ENCODE measurements at regions not wholly inside any gene's neighbourhood (a gene's known extent, or its start where the extent isn't known, plus 50 kb on each side); places are given as distances from the start of the nearest gene placed in this dataset.

- H3K4me1 ChIP-seq (ENCODE audit: control insufficient read depth, insufficient read depth, low read length), result no peaks in the 10 kb centered on the region
- ChIA-PET POLR2A (interaction anchor here (0.6 kb wide), 1 partner anchor 55 kb away, joined by 4 read pairs; no protein-coding TSS in a partner anchor), CTCF (interaction anchor here (0.5 kb wide), 1 partner anchor 349 kb away, joined by 3 read pairs; no protein-coding TSS in a partner anchor)
- no peak for TF ChIP-seq ZNF626 (tag by site-specific recombination; IDR thresholded peaks at IDR 0.05)
- no peak for TF ChIP-seq YY1 (tag by site-specific recombination; IDR thresholded peaks at IDR 0.05)
- TF ChIP-seq IKZF3 (tag by site-specific recombination; IDR thresholded peaks at IDR 0.05), result no peak
- TF ChIP-seq ZBTB21 (tag by site-specific recombination; IDR thresholded peaks at IDR 0.05), result no peak
- TF ChIP-seq ZNF132 (tag by site-specific recombination; IDR thresholded peaks at IDR 0.05; ENCODE audit: borderline replicate concordance), result no peak
- no peak for TF ChIP-seq ZNF169 (tag by site-specific recombination; IDR thresholded peaks at IDR 0.05)
- H3K27ac ChIP-seq (ENCODE audit: extremely low read depth, low read depth, low read length), result no peak overlapping the region
- H3K4me3 ChIP-seq (ENCODE audit: low read depth, low read length), result no peak overlapping the region
- H3K36me3 ChIP-seq (ENCODE audit: control insufficient read depth in 2 of 2, insufficient read depth in 1 of 2, low read length in 2 of 2), result no peaks in the 10 kb centered on the region
- H3K9me3 ChIP-seq (ENCODE audit: control insufficient read depth, insufficient read depth, low read depth, low read length), result no peaks in the 10 kb centered on the region
Observed at GRCh38 chr5:6309949-6310348, 68.4 kb downstream of the MED10 start.

DNA sequence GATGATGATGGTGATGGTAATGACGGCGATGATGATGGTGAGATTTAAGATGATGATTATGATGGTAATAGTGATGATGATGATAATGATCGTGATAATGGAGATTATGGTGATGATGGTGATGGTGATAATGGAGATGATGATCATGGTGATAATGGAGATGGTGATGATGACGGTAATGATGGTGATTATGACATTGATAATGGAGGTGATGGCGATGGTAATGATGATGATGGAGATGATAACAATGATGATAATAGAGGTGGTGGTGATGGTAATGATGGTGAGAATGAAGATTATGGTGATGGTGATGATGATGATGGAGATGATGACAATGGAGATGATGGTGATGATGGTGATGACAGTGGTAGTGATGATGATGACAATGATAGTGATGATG, 69.7 kb downstream of the MED10 start:
- Histone ChIP-seq H3K4me3 (ENCODE audit: low read depth, low read length) (no peak overlapping the region), H3K27ac (ENCODE audit: extremely low read depth, low read depth, low read length) (no peak overlapping the region), H3K9me3 (ENCODE audit: control insufficient read depth, insufficient read depth, low read depth, low read length) (no peaks in the 10 kb centered on the region), H3K4me1 (ENCODE audit: control insufficient read depth, insufficient read depth, low read length) (no peaks in the 10 kb centered on the region), H3K36me3 (ENCODE audit: control insufficient read depth in 2 of 2, insufficient read depth in 1 of 2, low read length in 2 of 2) (no peaks in the 10 kb centered on the region)
- CTCF ChIA-PET, result interaction anchor here (0.6 kb wide), 1 partner anchor 27 kb away, joined by 3 read pairs; no protein-coding TSS in a partner anchor
- POLR2A ChIA-PET, result no interaction called here
- no peak for TF ChIP-seq ZFHX2 (tag by site-specific recombination; conservative IDR thresholded peaks at IDR 0.05)
- 0 out of 2 replicates have a peak, but pooled peaks have one; percentile 89 for TF ChIP-seq ZNF48 (tag by site-specific recombination; IDR thresholded peaks at IDR 0.05)
- TF ChIP-seq ZBTB26 (tag by site-specific recombination; optimal IDR thresholded peaks at IDR 0.05), result peak; percentile 7
- 0 out of 2 replicates have a peak, but pooled peaks have one; percentile 30 for TF ChIP-seq ZNF521 (tag by site-specific recombination; IDR thresholded peaks at IDR 0.05)
- peak; percentile 20; the same call in 1 of the 2 replicates for TF ChIP-seq GLI4 (tag by site-specific recombination; IDR thresholded peaks at IDR 0.05)
- no peak for TF ChIP-seq ZBTB17 (tag by site-specific recombination; IDR thresholded peaks at IDR 0.05)
- TF ChIP-seq ZNF266 (tag by site-specific recombination; IDR thresholded peaks at IDR 0.05; ENCODE audit: low read depth), result 0 out of 2 replicates have a peak, but pooled peaks have one; percentile 41
- peak; percentile 41 for TF ChIP-seq ZNF707 (tag by site-specific recombination; IDR thresholded peaks at IDR 0.05)
- TF ChIP-seq ZNF324 (tag by site-specific recombination; IDR thresholded peaks at IDR 0.05), result no peak
- no peak for TF ChIP-seq PRDM4 (tag by site-specific recombination; IDR thresholded peaks at IDR 0.05)
- TF ChIP-seq, protein P1, sequence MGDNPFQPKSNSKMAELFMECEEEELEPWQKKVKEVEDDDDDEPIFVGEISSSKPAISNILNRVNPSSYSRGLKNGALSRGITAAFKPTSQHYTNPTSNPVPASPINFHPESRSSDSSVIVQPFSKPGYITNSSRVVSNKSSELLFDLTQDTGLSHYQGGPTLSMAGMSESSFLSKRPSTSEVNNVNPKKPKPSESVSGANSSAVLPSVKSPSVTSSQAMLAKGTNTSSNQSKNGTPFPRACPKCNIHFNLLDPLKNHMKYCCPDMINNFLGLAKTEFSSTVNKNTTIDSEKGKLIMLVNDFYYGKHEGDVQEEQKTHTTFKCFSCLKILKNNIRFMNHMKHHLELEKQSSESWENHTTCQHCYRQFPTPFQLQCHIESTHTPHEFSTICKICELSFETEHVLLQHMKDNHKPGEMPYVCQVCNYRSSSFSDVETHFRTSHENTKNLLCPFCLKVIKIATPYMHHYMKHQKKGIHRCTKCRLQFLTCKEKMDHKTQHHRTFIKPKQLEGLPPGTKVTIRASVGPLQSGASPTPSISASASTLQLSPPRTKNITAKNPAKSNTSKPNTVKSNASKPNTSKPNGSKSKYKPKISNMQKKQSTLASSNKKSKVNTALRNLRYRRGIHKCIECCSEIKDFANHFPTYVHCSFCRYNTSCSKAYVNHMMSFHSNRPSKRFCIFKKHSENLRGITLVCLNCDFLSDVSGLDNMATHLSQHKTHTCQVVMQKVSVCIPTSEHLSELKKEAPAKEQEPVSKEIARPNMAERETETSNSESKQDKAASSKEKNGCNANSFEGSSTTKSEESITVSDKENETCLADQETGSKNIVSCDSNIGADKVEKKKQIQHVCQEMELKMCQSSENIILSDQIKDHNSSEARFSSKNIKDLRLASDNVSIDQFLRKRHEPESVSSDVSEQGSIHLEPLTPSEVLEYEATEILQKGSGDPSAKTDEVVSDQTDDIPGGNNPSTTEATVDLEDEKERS (tag by site-specific recombination; IDR thresholded peaks at IDR 0.05), result no peak
- 0 out of 2 replicates have a peak, but pooled peaks have one; percentile 70 for TF ChIP-seq ZNF621 (tag by site-specific recombination; IDR thresholded peaks at IDR 0.05)
- peak; percentile 69 for TF ChIP-seq ATF2 (tag by site-specific recombination; IDR thresholded peaks at IDR 0.05; ENCODE audit: low read depth)
- TF ChIP-seq, protein P2, sequence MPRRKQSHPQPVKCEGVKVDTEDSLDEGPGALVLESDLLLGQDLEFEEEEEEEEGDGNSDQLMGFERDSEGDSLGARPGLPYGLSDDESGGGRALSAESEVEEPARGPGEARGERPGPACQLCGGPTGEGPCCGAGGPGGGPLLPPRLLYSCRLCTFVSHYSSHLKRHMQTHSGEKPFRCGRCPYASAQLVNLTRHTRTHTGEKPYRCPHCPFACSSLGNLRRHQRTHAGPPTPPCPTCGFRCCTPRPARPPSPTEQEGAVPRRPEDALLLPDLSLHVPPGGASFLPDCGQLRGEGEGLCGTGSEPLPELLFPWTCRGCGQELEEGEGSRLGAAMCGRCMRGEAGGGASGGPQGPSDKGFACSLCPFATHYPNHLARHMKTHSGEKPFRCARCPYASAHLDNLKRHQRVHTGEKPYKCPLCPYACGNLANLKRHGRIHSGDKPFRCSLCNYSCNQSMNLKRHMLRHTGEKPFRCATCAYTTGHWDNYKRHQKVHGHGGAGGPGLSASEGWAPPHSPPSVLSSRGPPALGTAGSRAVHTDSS (tag by site-specific recombination; IDR thresholded peaks at IDR 0.05), result peak; percentile 85
